Islet precursor cell (in vitro differentiated cells): ENCODE measurements at regions not wholly inside any gene's neighbourhood (a gene's known extent, or its start where the extent isn't known, plus 50 kb on each side); places are given as distances from the start of the nearest gene placed in this dataset.

Experiments
- DNase-seq: peaks from one replicate; pipeline ENCODE4 v3.0.0-alpha.2; 2018

DNA sequence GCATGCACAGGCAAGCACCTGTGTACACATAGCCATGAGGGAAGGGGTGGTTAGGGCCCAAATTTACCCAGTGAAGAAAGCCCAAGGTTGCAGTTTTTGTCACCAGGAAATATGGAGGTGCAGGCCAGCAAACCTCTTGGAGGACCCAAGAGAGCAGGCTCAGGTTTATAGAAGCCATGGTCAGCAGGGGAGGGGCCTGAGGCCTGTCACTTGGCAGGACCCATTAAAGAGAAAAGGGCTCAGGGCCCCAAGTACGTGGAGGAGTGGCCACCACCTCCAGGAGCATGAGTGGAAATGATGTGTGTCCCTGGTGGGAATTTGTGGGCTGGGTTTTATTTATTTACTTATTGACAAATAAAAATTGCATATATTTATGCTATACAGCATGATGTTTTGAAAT is 192.9 kb downstream of the HAUS1 start:
- no peak for DNase-seq

DNA sequence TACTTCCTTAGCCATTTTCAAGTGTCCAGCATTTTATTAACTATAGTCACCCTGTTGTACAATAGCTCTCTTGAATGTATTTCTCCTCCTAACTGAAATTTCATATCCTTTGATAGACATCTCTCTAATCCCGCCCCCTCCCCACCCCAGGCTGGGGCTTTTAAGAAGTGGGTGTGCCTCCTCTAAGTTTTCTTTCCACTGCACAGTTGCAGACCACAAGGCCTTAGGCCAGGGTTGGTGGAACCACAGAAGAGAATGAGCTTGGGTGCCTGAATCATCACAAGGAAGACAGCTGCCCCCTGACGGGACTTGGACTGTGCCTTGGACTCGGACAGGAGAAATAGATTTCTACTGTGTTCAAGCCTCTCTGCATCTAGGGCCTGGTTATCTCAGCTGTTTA is 193.4 kb downstream of the HAUS1 start:
- peak; percentile 38 for DNase-seq

GRCh38 chr18:46298511-46298910 is 194.3 kb downstream of the HAUS1 start:
- DNase-seq, result peak; percentile 41

GRCh38 chr18:46299465-46300008 is 195.4 kb downstream of the HAUS1 start:
- DNase-seq, result no peak

DNA sequence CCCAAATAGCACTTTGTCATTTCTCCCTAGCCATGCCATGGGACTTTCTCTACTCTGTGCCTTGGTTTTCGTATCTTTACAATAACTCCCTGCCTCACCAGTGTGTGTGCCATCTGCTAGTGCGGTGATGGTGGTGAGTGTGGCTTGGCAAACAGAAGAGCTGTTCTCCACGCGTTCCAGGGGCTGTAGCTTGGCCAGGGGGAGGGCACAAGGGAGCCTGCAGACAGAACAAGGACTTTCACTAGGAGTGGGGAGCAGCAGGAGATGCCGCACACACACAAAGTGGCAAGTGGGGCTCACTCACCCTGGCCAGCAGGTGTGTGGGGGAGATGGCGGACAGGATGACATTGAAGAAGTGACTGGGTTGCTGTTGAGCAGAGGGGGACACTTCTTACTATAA is 196.9 kb downstream of the HAUS1 start:
- DNase-seq, result peak; percentile 42

- no peak for DNase-seq
These were observed 197.4 kb downstream of the HAUS1 start for GRCh38 chr18:46301571-46301970.

DNA sequence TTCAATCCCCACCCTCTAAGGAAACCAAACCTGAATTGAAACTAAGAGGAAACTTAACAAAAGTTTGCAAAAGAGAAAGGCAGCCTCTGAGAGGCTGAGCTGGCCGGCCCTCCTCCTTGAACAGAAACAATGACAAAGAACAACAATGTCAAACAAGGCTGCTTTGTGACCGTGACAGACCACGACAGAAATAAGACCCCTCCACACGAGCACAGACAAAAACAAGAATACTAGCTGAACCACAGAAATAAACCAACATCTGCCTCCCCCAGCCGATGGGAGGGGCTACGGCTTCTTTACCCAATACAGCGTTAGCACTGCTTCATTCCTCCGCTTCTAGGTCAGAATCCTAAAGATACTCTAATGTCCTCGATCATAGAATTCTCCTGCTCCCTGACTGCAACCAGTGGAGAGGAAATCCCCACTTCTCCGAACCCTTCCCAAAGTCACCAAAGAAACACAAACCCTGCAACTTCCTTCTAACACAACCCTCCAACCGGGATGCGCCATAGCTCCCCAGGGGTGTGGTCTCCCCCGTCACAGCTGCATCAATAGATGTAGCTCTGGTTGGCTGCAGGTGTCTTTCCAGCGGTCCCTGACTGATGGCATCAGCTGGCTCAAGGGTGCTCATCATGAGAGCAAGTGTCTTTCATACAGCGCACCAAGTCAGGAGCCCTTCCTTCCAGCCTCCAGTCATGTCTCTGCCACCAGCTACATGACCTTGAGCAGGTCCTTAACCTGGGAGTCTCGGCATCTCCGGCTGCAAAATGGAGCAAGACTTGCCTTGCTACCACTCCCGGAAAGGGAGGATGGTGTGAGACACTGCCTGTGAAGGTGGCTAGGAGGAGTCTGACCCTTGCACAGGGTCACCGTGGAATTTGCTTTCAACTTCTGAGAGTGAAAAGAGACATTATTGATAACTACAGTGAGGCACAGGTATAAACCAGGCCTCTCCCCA is 198.6 kb downstream of the HAUS1 start:
- peak; percentile 31 for DNase-seq

DNA sequence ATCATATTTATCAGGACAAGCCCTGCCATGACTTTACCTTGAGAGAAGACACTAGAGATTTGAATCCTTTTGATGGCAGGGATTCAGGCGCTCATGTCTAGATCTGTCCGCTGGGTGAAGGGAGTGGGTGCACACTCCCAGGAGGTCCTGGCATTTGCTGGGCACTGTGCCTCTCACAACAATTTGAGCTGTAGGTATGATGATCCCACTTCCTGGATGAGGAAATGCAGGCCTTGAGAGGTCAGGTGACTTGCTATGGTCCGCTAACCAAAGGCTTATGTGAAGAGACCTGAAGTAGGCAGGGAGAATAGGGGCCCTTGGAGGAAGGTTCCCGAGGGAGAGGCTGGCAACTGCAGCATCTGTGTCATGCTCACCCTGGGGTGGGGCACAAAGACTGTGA is 206.1 kb downstream of the HAUS1 start:
- no peak for DNase-seq

GRCh38 chr18:46310675-46311345 is 206.6 kb downstream of the HAUS1 start:
- no peak for DNase-seq

DNA sequence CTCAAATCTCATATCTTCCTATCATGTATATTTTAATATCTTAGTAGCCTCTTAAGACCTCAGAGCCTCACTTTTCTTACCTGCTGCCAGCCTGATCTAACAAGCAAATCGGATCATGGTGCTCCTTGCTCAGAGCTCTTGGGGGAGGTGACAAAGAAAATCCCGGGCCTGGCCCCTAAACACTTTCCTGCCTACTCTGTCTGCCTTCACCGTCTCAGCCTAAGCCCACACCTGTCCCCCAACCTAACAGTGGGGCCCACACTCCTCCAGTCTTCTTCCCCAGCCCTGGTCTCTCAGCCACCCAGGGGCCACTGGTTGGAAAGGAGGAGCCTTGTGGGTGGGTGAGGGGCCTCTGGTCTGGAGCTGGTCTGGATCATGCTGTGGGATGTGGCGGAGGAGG is 207.3 kb downstream of the HAUS1 start:
- DNase-seq, result no peak

- no peak for DNase-seq
These were observed 208.0 kb downstream of the HAUS1 start for GRCh38 chr18:46312221-46312620.

DNA sequence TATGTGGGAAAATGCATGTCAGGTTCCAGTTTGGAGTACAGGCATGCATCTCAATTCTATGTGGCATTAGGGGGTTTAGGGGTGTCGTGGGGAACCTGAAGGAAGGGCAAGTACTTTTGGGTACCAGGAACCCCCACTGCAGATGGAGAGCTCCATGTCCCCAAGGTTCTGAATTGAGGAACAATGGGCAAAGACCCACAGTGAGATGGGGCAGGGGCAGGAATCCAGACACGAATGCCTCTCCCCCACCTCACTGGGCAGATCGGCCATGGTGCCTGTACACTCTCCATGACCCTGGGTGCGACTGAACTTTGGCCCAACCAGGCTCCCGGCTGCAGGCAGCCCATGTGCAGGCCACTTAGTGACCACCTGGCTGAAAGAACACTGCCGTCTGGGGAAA is 209.3 kb downstream of the HAUS1 start:
- no peak for DNase-seq

DNA sequence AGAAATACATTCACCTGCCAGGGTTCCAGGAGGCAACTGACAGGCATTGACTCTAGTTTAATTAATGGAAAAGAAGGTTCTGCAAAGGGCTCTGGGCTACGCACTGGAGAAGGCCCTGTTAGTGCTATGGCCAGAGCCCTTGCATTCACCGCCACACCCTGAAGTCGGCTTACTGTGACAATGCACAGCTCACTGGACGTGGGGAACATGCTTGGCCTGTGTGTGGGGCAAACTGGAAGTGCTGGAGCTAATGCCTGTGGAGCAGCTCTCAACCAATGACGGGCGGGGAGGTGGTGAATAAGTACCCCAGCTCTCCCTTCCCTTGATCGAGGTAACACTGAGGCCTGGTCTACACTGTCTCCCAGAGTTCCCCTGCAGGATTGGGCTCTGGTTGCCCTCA is 209.8 kb downstream of the HAUS1 start:
- DNase-seq, result no peak

- DNase-seq, result no peak
These were observed 211.0 kb downstream of the HAUS1 start for GRCh38 chr18:46315161-46315560.

GRCh38 chr18:46318356-46318755 is 214.2 kb downstream of the HAUS1 start:
- no peak for DNase-seq

DNA sequence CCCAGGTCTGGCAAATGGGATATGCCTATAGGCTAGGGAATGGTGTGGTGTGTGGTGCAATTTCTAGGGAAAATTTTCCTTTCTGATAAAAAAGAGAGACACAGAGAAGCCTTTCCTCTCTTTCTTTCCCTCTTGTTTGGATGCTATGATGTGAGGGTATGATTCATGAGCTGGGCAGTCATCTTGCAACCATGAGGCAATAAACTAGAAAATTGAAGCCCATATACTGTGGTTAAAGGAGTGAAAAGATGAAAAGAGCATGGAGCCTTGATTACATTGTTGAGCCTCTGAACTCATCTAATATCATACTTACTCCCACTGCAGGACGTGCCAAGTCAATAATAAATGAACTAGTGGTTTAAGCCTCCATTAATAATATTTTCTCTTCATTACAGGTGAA is 215.6 kb downstream of the HAUS1 start:
- DNase-seq, result no peak

GRCh38 chr18:46320297-46320696 is 216.1 kb downstream of the HAUS1 start:
- no peak for DNase-seq

DNA sequence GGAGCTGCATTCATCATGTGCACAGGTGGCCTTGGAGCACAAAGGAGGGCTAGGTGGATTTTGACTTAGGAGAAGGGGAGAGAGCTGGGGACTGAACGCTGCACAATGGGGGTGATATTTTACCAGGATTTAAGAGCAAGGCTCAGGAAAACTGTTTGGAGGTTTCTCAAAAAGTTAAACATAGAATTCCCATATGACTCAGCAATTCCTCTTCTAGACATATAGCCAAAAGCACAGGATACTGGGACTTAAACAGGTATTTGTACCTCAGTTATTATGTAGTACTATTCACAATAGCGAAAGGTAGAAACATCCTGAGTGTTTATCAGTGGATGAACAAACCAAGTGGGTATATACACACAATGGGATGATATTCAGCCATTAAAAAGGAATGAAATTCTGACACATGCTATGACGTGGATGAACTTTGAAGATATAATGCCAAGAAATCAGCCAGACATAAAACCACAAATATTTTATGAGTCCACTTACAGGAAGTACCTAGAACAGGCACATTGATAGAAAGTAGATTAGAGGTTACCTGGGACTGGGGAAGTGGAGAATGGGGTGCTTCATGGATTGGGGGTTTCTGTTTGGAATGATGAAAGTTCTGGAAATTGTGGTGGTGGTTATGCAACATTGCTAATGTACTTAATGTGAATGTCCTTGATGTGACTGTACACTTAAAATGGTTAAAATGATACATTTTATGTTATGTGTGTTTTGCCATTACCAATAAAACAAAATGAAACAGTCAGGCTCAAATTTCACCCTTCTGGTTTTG is 216.9 kb downstream of the HAUS1 start:
- DNase-seq, result no peak

DNA sequence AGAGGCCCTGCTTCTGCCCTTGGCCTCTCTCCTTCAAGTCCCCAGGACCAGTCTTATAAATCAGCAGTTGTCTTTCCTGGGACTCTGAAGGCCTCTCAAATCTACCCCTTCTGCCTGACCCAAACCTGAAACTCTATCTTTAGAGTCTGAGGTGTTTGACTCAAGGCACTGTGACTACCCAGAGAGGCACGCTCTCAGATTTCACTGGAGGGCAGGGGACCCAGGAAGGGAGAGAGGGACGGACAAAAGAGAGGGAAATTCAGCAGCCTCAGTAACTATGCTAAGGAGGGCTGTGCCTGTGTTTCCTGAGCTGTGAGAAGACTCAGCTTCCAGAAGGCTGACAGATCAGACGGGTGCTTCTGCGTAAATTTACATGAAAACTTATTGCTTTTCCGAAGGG is 217.8 kb downstream of the HAUS1 start:
- DNase-seq, result no peak

GRCh38 chr18:46322411-46322891 is 218.3 kb downstream of the HAUS1 start:
- no peak for DNase-seq

- no peak for DNase-seq
These were observed 218.8 kb downstream of the HAUS1 start for GRCh38 chr18:46322941-46323340.

- no peak for DNase-seq
These were observed 220.1 kb downstream of the HAUS1 start for GRCh38 chr18:46324087-46324955.
